ENCODE measurements at regions not wholly inside any gene's neighbourhood (a gene's known extent, or its start where the extent isn't known, plus 50 kb on each side); places are given as distances from the start of the nearest gene placed in this dataset.
A peak's percentile ranks its signal among the peaks of the same experiment; 100 is the strongest.

- no peaks in the 10 kb centered on the region for H3K9me3 ChIP-seq
- no peak overlapping the region for H3K27ac ChIP-seq
- no peaks in the 10 kb centered on the region for H3K27me3 ChIP-seq (replicated peaks; ENCODE audit: insufficient read depth)
- TF ChIP-seq CTCF (IDR thresholded peaks at IDR 0.05): no peak
- no peak for TF ChIP-seq POLR2AphosphoS5 (IDR thresholded peaks at IDR 0.05)
- no peak for TF ChIP-seq POLR2A (IDR thresholded peaks at IDR 0.05)
- peak; percentile 45 for DNase-seq (ENCODE audit: low spot score)
- intact Hi-C loops (cut with DNase I): no loop called here
- no peak overlapping the region for H3K4me3 ChIP-seq
- H3K36me3 ChIP-seq: no peaks in the 10 kb centered on the region
- WGBS: 46% methylated on average over 6 of the region's 6 CpGs
- H3K4me1 ChIP-seq (replicated peaks): peaks cover 2% of the 10 kb centered on the region
Observed at GRCh38 chr13:50576156-50576555, 267.3 kb downstream of the DLEU7 start.

- intact Hi-C loops (cut with DNase I): no loop called here
- Histone ChIP-seq H3K27me3 (replicated peaks; ENCODE audit: insufficient read depth) (no peaks in the 10 kb centered on the region), H3K4me3 (no peak overlapping the region), H3K27ac (no peak overlapping the region), H3K9me3 (no peaks in the 10 kb centered on the region), H3K4me1 (replicated peaks) (peaks cover 2% of the 10 kb centered on the region), H3K36me3 (no peaks in the 10 kb centered on the region)
- DNase-seq (ENCODE audit: low spot score): no peak
- TF ChIP-seq CTCF (IDR thresholded peaks at IDR 0.05) (no peak), POLR2A (IDR thresholded peaks at IDR 0.05) (no peak), POLR2AphosphoS5 (IDR thresholded peaks at IDR 0.05) (no peak)
- 98% methylated on average over 2 of the region's 2 CpGs for WGBS
Observed at GRCh38 chr13:50577806-50578205, 265.7 kb downstream of the DLEU7 start.

- no peak overlapping the region for H3K4me3 ChIP-seq
- no peaks in the 10 kb centered on the region for H3K27me3 ChIP-seq (replicated peaks; ENCODE audit: insufficient read depth)
- no peaks in the 10 kb centered on the region for H3K36me3 ChIP-seq
- 66% methylated on average over 4 of the region's 4 CpGs for WGBS
- TF ChIP-seq POLR2A (IDR thresholded peaks at IDR 0.05) (no peak), CTCF (IDR thresholded peaks at IDR 0.05) (no peak), POLR2AphosphoS5 (IDR thresholded peaks at IDR 0.05) (no peak)
- H3K27ac ChIP-seq: no peak overlapping the region
- peaks cover 2% of the 10 kb centered on the region for H3K4me1 ChIP-seq (replicated peaks)
- H3K9me3 ChIP-seq: no peaks in the 10 kb centered on the region
- DNase-seq (ENCODE audit: low spot score): no peak
- intact Hi-C loops (cut with DNase I): no loop called here
Observed at GRCh38 chr13:50580684-50581305, 262.7 kb downstream of the DLEU7 start.

DNA sequence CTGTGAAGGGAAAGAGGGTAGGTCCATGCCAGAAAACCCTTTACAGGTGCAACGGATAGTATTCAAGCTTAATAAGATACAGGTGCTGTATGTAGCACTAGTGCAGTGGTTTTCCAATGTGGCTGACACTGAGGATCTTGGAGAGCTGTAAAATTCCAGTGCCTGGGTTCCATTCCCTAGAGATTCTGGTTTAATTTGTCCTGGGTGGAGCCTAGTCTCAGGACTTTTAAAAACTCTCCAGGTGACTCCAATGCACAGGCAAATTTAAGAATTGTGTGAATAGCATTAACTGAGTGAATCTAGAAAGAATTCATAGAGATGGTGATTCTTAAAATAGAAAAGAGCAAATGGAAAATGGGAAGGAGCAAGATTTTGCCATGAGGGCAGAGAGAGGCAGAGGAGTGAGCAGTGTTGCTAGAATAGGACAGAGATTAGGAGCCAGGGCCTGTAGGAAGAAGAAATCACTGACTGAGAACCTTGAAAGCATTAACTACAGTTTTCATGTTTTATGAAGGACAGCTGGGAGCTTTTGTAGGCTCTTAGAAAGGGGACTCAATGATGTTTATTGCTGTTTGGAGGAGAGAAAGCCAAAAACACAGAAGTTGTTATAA lies 261.8 kb downstream of the DLEU7 start:
- no peak for DNase-seq (ENCODE audit: low spot score)
- intact Hi-C loops (cut with DNase I): no loop called here
- H3K9me3 ChIP-seq: no peaks in the 10 kb centered on the region
- no peaks in the 10 kb centered on the region for H3K36me3 ChIP-seq
- H3K27ac ChIP-seq: no peak overlapping the region
- no peaks in the 10 kb centered on the region for H3K4me1 ChIP-seq (replicated peaks)
- TF ChIP-seq POLR2A (IDR thresholded peaks at IDR 0.05) (no peak), POLR2AphosphoS5 (IDR thresholded peaks at IDR 0.05) (no peak)
- WGBS: 95% methylated on average over 1 of the region's 1 CpG
- H3K4me3 ChIP-seq: no peak overlapping the region
- H3K27me3 ChIP-seq (replicated peaks; ENCODE audit: insufficient read depth): no peaks in the 10 kb centered on the region

- Histone ChIP-seq H3K36me3 (no peaks in the 10 kb centered on the region), H3K27ac (no peak overlapping the region), H3K4me3 (no peak overlapping the region), H3K9me3 (no peaks in the 10 kb centered on the region), H3K4me1 (replicated peaks) (no peaks in the 10 kb centered on the region), H3K27me3 (replicated peaks; ENCODE audit: insufficient read depth) (no peaks in the 10 kb centered on the region)
- no peak for TF ChIP-seq POLR2A (IDR thresholded peaks at IDR 0.05)
- TF ChIP-seq CTCF (IDR thresholded peaks at IDR 0.05): no peak
- no peak for TF ChIP-seq POLR2AphosphoS5 (IDR thresholded peaks at IDR 0.05)
- intact Hi-C loops (cut with DNase I): no loop called here
- WGBS: 46% methylated on average over 10 of the region's 10 CpGs
- no peak for DNase-seq (ENCODE audit: low spot score)
Observed at GRCh38 chr13:50584856-50585580, 258.5 kb downstream of the DLEU7 start.

Data from prostate gland (tissue), 2 donors.